ENCODE measurements at regions not wholly inside any gene's neighbourhood (a gene's known extent, or its start where the extent isn't known, plus 50 kb on each side); places are given as distances from the start of the nearest gene placed in this dataset.

- intact Hi-C loops (cut with micrococcal nuclease): no loop called here
- no peak overlapping the region for H3K27ac Mint-ChIP-seq
- H3K9me3 Mint-ChIP-seq: peaks cover 0 to 18% (median 0%) of the 10 kb centered on the region in 11 donors
- no peaks in the 10 kb centered on the region for H3K9me3 ChIP-seq (ENCODE audit: control insufficient read depth in 2 of 3, low read length in 3 of 3)
- H3K4me3 ChIP-seq (ENCODE audit: low read length): no peak overlapping the region
- ChIA-PET CTCF (no interaction called here), POLR2A (no interaction called here)
- H3K27ac ChIP-seq (ENCODE audit: low read depth, low read length): no peak overlapping the region
- no peaks in the 10 kb centered on the region for H3K4me1 Mint-ChIP-seq
- no peaks in the 10 kb centered on the region for H3K27me3 Mint-ChIP-seq
- no peaks in the 10 kb centered on the region for H3K27me3 ChIP-seq (ENCODE audit: control insufficient read depth in 2 of 2, insufficient read depth in 2 of 2, low read length in 2 of 2)
- no peak overlapping the region for H3K4me3 Mint-ChIP-seq
- H3K36me3 Mint-ChIP-seq: no peaks in the 10 kb centered on the region
- no peaks in the 10 kb centered on the region for H3K4me1 ChIP-seq (ENCODE audit: control insufficient read depth in 2 of 2, insufficient read depth in 2 of 2, low read length in 2 of 2)
- no peaks in the 10 kb centered on the region for H3K36me3 ChIP-seq (ENCODE audit: control insufficient read depth in 2 of 3, insufficient read depth in 3 of 3, low read length in 3 of 3)
- no peak for DNase-seq
- no peak for ATAC-seq
These were observed 193.3 kb downstream of the LURAP1L start for GRCh38 chr9:12968093-12968492.

GRCh38 chr9:12972608-12973589 is 198.1 kb downstream of the LURAP1L start:
- Histone ChIP-seq H3K4me3 (ENCODE audit: low read length) (no peak overlapping the region), H3K27ac (ENCODE audit: low read depth, low read length) (no peak overlapping the region), H3K36me3 (ENCODE audit: control insufficient read depth in 2 of 3, insufficient read depth in 3 of 3, low read length in 3 of 3) (no peaks in the 10 kb centered on the region), H3K9me3 (ENCODE audit: control insufficient read depth in 2 of 3, low read length in 3 of 3) (no peaks in the 10 kb centered on the region), H3K4me1 (ENCODE audit: control insufficient read depth in 2 of 2, insufficient read depth in 2 of 2, low read length in 2 of 2) (no peaks in the 10 kb centered on the region), H3K27me3 (ENCODE audit: control insufficient read depth in 2 of 2, insufficient read depth in 2 of 2, low read length in 2 of 2) (no peaks in the 10 kb centered on the region)
- CTCF ChIA-PET: no interaction called here
- intact Hi-C loops (cut with micrococcal nuclease): no loop called here
- no peak overlapping the region for H3K4me3 Mint-ChIP-seq
- POLR2A ChIA-PET: no interaction called here
- no peak for DNase-seq
- peaks cover 0 to 19% (median 0%) of the 10 kb centered on the region in 11 donors for H3K9me3 Mint-ChIP-seq
- no peak for ATAC-seq
- no peaks in the 10 kb centered on the region for H3K4me1 Mint-ChIP-seq
- H3K27me3 Mint-ChIP-seq: no peaks in the 10 kb centered on the region
- H3K36me3 Mint-ChIP-seq: no peaks in the 10 kb centered on the region
- H3K27ac Mint-ChIP-seq: no peak overlapping the region

GRCh38 chr9:12973710-12974109 is 198.9 kb downstream of the LURAP1L start:
- POLR2A ChIA-PET: no interaction called here
- H3K27me3 Mint-ChIP-seq: no peaks in the 10 kb centered on the region
- intact Hi-C loops (cut with micrococcal nuclease): no loop called here
- DNase-seq (no peak), ATAC-seq (no peak)
- Histone ChIP-seq H3K9me3 (ENCODE audit: control insufficient read depth in 2 of 3, low read length in 3 of 3) (no peaks in the 10 kb centered on the region), H3K4me1 (ENCODE audit: control insufficient read depth in 2 of 2, insufficient read depth in 2 of 2, low read length in 2 of 2) (no peaks in the 10 kb centered on the region), H3K4me3 (ENCODE audit: low read length) (no peak overlapping the region), H3K27ac (ENCODE audit: low read depth, low read length) (no peak overlapping the region), H3K36me3 (ENCODE audit: control insufficient read depth in 2 of 3, insufficient read depth in 3 of 3, low read length in 3 of 3) (no peaks in the 10 kb centered on the region), H3K27me3 (ENCODE audit: control insufficient read depth in 2 of 2, insufficient read depth in 2 of 2, low read length in 2 of 2) (no peaks in the 10 kb centered on the region)
- no peak overlapping the region for H3K4me3 Mint-ChIP-seq
- CTCF ChIA-PET: no interaction called here
- H3K27ac Mint-ChIP-seq: no peak overlapping the region
- H3K36me3 Mint-ChIP-seq: no peaks in the 10 kb centered on the region
- H3K9me3 Mint-ChIP-seq: peaks cover 0 to 17% (median 2%) of the 10 kb centered on the region in 11 donors
- no peaks in the 10 kb centered on the region for H3K4me1 Mint-ChIP-seq

- Histone ChIP-seq H3K9me3 (ENCODE audit: control insufficient read depth in 2 of 3, low read length in 3 of 3) (no peaks in the 10 kb centered on the region), H3K4me3 (ENCODE audit: low read length) (no peak overlapping the region), H3K36me3 (ENCODE audit: control insufficient read depth in 2 of 3, insufficient read depth in 3 of 3, low read length in 3 of 3) (no peaks in the 10 kb centered on the region), H3K27ac (ENCODE audit: low read depth, low read length) (no peak overlapping the region), H3K4me1 (ENCODE audit: control insufficient read depth in 2 of 2, insufficient read depth in 2 of 2, low read length in 2 of 2) (no peaks in the 10 kb centered on the region), H3K27me3 (ENCODE audit: control insufficient read depth in 2 of 2, insufficient read depth in 2 of 2, low read length in 2 of 2) (no peaks in the 10 kb centered on the region)
- Mint-ChIP-seq H3K9me3 (peaks cover 0 to 17% (median 2%) of the 10 kb centered on the region in 11 donors), H3K4me1 (no peaks in the 10 kb centered on the region), H3K4me3 (no peak overlapping the region), H3K27me3 (no peaks in the 10 kb centered on the region), H3K36me3 (no peaks in the 10 kb centered on the region), H3K27ac (no peak overlapping the region)
- ChIA-PET CTCF (no interaction called here), POLR2A (no interaction called here)
- DNase-seq (no peak), ATAC-seq (no peak)
- intact Hi-C loops (cut with micrococcal nuclease): no loop called here
These were observed 199.9 kb downstream of the LURAP1L start for GRCh38 chr9:12974671-12975070.

GRCh38 chr9:12975496-12975895 is 200.7 kb downstream of the LURAP1L start:
- Histone ChIP-seq H3K27ac (ENCODE audit: low read depth, low read length) (no peak overlapping the region), H3K9me3 (ENCODE audit: control insufficient read depth in 2 of 3, low read length in 3 of 3) (no peaks in the 10 kb centered on the region), H3K4me3 (ENCODE audit: low read length) (no peak overlapping the region), H3K27me3 (ENCODE audit: control insufficient read depth in 2 of 2, insufficient read depth in 2 of 2, low read length in 2 of 2) (no peaks in the 10 kb centered on the region), H3K4me1 (ENCODE audit: control insufficient read depth in 2 of 2, insufficient read depth in 2 of 2, low read length in 2 of 2) (no peaks in the 10 kb centered on the region), H3K36me3 (ENCODE audit: control insufficient read depth in 2 of 3, insufficient read depth in 3 of 3, low read length in 3 of 3) (no peaks in the 10 kb centered on the region)
- Mint-ChIP-seq H3K4me3 (no peak overlapping the region), H3K27me3 (no peaks in the 10 kb centered on the region), H3K36me3 (no peaks in the 10 kb centered on the region), H3K4me1 (no peaks in the 10 kb centered on the region), H3K27ac (no peak overlapping the region), H3K9me3 (peaks cover 0 to 16% (median 3%) of the 10 kb centered on the region in 11 donors)
- DNase-seq (no peak), ATAC-seq (no peak)
- intact Hi-C loops (cut with micrococcal nuclease): no loop called here
- ChIA-PET CTCF (no interaction called here), POLR2A (no interaction called here)

GRCh38 chr9:12980085-12980851 is 205.4 kb downstream of the LURAP1L start:
- H3K36me3 Mint-ChIP-seq: no peaks in the 10 kb centered on the region
- intact Hi-C loops (cut with micrococcal nuclease): no loop called here
- no peaks in the 10 kb centered on the region for H3K4me1 ChIP-seq (ENCODE audit: control insufficient read depth in 2 of 2, insufficient read depth in 2 of 2, low read length in 2 of 2)

More at GRCh38 chr9:12980085-12980851, 205.4 kb downstream of the LURAP1L start:
- DNase-seq: no peak
- no peaks in the 10 kb centered on the region for H3K27me3 Mint-ChIP-seq
- no peaks in the 10 kb centered on the region for H3K4me1 Mint-ChIP-seq
- H3K27ac ChIP-seq (ENCODE audit: low read depth, low read length): no peak overlapping the region
- ChIA-PET POLR2A (no interaction called here), CTCF (no interaction called here)
- H3K9me3 Mint-ChIP-seq: peaks cover 0 to 12% (median 7%) of the 10 kb centered on the region in 11 donors
- H3K36me3 ChIP-seq (ENCODE audit: control insufficient read depth in 2 of 3, insufficient read depth in 3 of 3, low read length in 3 of 3): no peaks in the 10 kb centered on the region
- no peaks in the 10 kb centered on the region for H3K9me3 ChIP-seq (ENCODE audit: control insufficient read depth in 2 of 3, low read length in 3 of 3)
- H3K27me3 ChIP-seq (ENCODE audit: control insufficient read depth in 2 of 2, insufficient read depth in 2 of 2, low read length in 2 of 2): no peaks in the 10 kb centered on the region
- no peak for ATAC-seq
- no peak overlapping the region for H3K4me3 Mint-ChIP-seq
- no peak overlapping the region for H3K4me3 ChIP-seq (ENCODE audit: low read length)
- no peak overlapping the region for H3K27ac Mint-ChIP-seq

All from naive thymus-derived CD4-positive, alpha-beta T cell (primary cell).